ENCODE measurements at regions not wholly inside any gene's neighbourhood (a gene's known extent, or its start where the extent isn't known, plus 50 kb on each side); places are given as distances from the start of the nearest gene placed in this dataset.

DNA sequence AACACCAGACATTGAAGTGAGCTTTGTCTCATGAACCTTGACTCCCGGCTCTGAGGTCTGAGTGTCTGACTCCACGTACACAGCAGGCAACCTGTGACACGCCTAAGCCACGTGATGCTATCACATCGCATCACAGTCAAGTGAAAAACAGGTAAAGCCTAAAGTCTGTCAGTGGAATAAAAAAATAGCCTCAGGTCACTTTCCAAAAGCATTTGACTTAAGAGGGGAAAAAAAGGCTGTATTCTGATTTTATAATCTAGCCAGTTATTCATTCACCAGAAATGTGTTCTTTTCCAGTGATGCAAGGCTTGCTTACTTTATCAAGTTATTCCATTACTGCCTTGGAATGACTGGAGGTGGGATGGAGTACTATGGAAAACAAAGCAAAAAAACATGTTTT, 163.2 kb upstream of the HMCN1 start:
- TF ChIP-seq, protein P1, sequence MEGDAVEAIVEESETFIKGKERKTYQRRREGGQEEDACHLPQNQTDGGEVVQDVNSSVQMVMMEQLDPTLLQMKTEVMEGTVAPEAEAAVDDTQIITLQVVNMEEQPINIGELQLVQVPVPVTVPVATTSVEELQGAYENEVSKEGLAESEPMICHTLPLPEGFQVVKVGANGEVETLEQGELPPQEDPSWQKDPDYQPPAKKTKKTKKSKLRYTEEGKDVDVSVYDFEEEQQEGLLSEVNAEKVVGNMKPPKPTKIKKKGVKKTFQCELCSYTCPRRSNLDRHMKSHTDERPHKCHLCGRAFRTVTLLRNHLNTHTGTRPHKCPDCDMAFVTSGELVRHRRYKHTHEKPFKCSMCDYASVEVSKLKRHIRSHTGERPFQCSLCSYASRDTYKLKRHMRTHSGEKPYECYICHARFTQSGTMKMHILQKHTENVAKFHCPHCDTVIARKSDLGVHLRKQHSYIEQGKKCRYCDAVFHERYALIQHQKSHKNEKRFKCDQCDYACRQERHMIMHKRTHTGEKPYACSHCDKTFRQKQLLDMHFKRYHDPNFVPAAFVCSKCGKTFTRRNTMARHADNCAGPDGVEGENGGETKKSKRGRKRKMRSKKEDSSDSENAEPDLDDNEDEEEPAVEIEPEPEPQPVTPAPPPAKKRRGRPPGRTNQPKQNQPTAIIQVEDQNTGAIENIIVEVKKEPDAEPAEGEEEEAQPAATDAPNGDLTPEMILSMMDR (conservative IDR thresholded peaks at IDR 0.05; ENCODE audit: low read depth, low read length): no peak
- TF ChIP-seq, protein P2, sequence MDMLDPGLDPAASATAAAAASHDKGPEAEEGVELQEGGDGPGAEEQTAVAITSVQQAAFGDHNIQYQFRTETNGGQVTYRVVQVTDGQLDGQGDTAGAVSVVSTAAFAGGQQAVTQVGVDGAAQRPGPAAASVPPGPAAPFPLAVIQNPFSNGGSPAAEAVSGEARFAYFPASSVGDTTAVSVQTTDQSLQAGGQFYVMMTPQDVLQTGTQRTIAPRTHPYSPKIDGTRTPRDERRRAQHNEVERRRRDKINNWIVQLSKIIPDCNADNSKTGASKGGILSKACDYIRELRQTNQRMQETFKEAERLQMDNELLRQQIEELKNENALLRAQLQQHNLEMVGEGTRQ (IDR thresholded peaks at IDR 0.05; ENCODE audit: low read depth, low read length): no peak
- no peak for TF ChIP-seq MAFK (IDR thresholded peaks at IDR 0.05; ENCODE audit: low read depth, low read length)
- no peak for TF ChIP-seq RAD21 (IDR thresholded peaks at IDR 0.05; ENCODE audit: low read length)
- no peak for TF ChIP-seq SMC3 (IDR thresholded peaks at IDR 0.05; ENCODE audit: low read depth, low read length)
- TF ChIP-seq POLR2A (IDR thresholded peaks at IDR 0.05; ENCODE audit: low read depth, low read length): no peak
- no peak for TF ChIP-seq ELK1 (IDR thresholded peaks at IDR 0.05; ENCODE audit: borderline replicate concordance, low read depth, low read length)
- no peak for TF ChIP-seq MAZ (IDR thresholded peaks at IDR 0.05; ENCODE audit: borderline replicate concordance, low read depth, low read length)

All from IMR-90 (cell line).